ENCODE measurements at regions not wholly inside any gene's neighbourhood (a gene's known extent, or its start where the extent isn't known, plus 50 kb on each side); places are given as distances from the start of the nearest gene placed in this dataset.

- no peaks in the 10 kb centered on the region for H3K36me3 ChIP-seq
- H3K4me3 ChIP-seq, result no peak overlapping the region
- no peaks in the 10 kb centered on the region for H3K27me3 ChIP-seq (replicated peaks in 1 of 7)
- no peaks in the 10 kb centered on the region for H3K4me1 ChIP-seq
- H3K27ac ChIP-seq, result no peak overlapping the region
- intact Hi-C loops (cut with DNase I; ENCODE audit: low total_unique reads), result no loop called here
- TF ChIP-seq POLR2AphosphoS5 (IDR thresholded peaks at IDR 0.05), result no peak
- TF ChIP-seq CTCF (IDR thresholded peaks at IDR 0.05 in 8 of 11, conservative IDR thresholded peaks at IDR 0.05 in 3 of 11), result no peak
- TF ChIP-seq POLR2A (IDR thresholded peaks at IDR 0.05), result no peak
- DNase-seq, result no peak
- no peaks in the 10 kb centered on the region for H3K9me3 ChIP-seq
Measured at GRCh38 chr1:192099328-192099727, 58.9 kb upstream of the RGS18 start.

- intact Hi-C loops (cut with DNase I; ENCODE audit: low total_unique reads), result no loop called here
- H3K27me3 ChIP-seq (replicated peaks in 1 of 7), result no peaks in the 10 kb centered on the region
- H3K4me3 ChIP-seq, result no peak overlapping the region
- H3K9me3 ChIP-seq, result no peaks in the 10 kb centered on the region
- no peaks in the 10 kb centered on the region for H3K36me3 ChIP-seq
- no peak for TF ChIP-seq POLR2A (IDR thresholded peaks at IDR 0.05)
- TF ChIP-seq POLR2AphosphoS5 (IDR thresholded peaks at IDR 0.05), result no peak
- no peak for DNase-seq
- 78 to 93% (median 88%) methylated on average over 6 of the region's 6 CpGs for WGBS, 5 donors
- H3K27ac ChIP-seq, result no peak overlapping the region
- H3K4me1 ChIP-seq, result no peaks in the 10 kb centered on the region
Measured at GRCh38 chr1:192100686-192101468, 57.4 kb upstream of the RGS18 start.

GRCh38 chr1:192104128-192104527, 54.1 kb upstream of the RGS18 start:
- no peak overlapping the region for H3K4me3 ChIP-seq
- no peak for DNase-seq
- H3K9me3 ChIP-seq, result no peaks in the 10 kb centered on the region
- no peaks in the 10 kb centered on the region for H3K4me1 ChIP-seq
- no peaks in the 10 kb centered on the region for H3K36me3 ChIP-seq
- TF ChIP-seq POLR2A (IDR thresholded peaks at IDR 0.05) (no peak), POLR2AphosphoS5 (IDR thresholded peaks at IDR 0.05) (no peak), CTCF (IDR thresholded peaks at IDR 0.05 in 8 of 11, conservative IDR thresholded peaks at IDR 0.05 in 3 of 11) (no peak)
- no peaks in the 10 kb centered on the region for H3K27me3 ChIP-seq (replicated peaks in 1 of 7)
- intact Hi-C loops (cut with DNase I; ENCODE audit: low total_unique reads), result no loop called here
- peak overlapping the region in 1 of 8 donors; percentile 20 for H3K27ac ChIP-seq

GRCh38 chr1:192104852-192105251, 53.4 kb upstream of the RGS18 start:
- TF ChIP-seq POLR2AphosphoS5 (IDR thresholded peaks at IDR 0.05) (no peak), POLR2A (IDR thresholded peaks at IDR 0.05) (no peak), CTCF (IDR thresholded peaks at IDR 0.05 in 8 of 11, conservative IDR thresholded peaks at IDR 0.05 in 3 of 11) (no peak)
- DNase-seq, result no peak
- intact Hi-C loops (cut with DNase I; ENCODE audit: low total_unique reads), result no loop called here
- Histone ChIP-seq H3K9me3 (no peaks in the 10 kb centered on the region), H3K27me3 (replicated peaks in 1 of 7) (no peaks in the 10 kb centered on the region), H3K4me3 (no peak overlapping the region), H3K27ac (peak overlapping the region in 4 of 8 donors; percentile 18 to 35 (median 21)), H3K4me1 (no peaks in the 10 kb centered on the region), H3K36me3 (no peaks in the 10 kb centered on the region)
- WGBS, 5 donors, result 41 to 73% (median 60%) methylated on average over 1 of the region's 1 CpG
